Natural killer cell (primary cell): ENCODE measurements at regions not wholly inside any gene's neighbourhood (a gene's known extent, or its start where the extent isn't known, plus 50 kb on each side); places are given as distances from the start of the nearest gene placed in this dataset.

Experiments
- ATAC-seq, 3 donors: fragments of 150-1000 bp in 2 of 3; fragments of 200-7000 bp in 1 of 3; cut with Tn5 transposase; 1 replicate in 1 of 3; 2 replicates in 2 of 3; pipeline ENCODE4 v1.10.0; 2021; ENCODE audit warnings: mild to moderate bottlenecking in 2 of 3, moderate library complexity in 2 of 3
- DNase-seq, 2 donors: peaks; one replicate each; pipeline versions ENCODE4 v3.0.0 to v3.0.0-alpha.2; 2013 to 2021; ENCODE audit warnings: mixed read lengths in 1 of 2
- H3K27ac ChIP-seq: one replicate; pipeline ENCODE4 v1.5.1; 2013; ENCODE audit warnings: mild to moderate bottlenecking, low read length
- H3K27me3 ChIP-seq: one replicate; pipeline ENCODE4 v1.6.1; 2013; ENCODE audit warnings: low read length; ENCODE audit not compliant: control insufficient read depth, insufficient read depth
- H3K36me3 ChIP-seq: one replicate; pipeline ENCODE4 v1.6.1; 2013; ENCODE audit warnings: low read length; ENCODE audit not compliant: control insufficient read depth, insufficient read depth
- H3K4me1 ChIP-seq: one replicate; pipeline ENCODE4 v1.6.1; 2013; ENCODE audit warnings: low read length; ENCODE audit not compliant: control insufficient read depth, insufficient read depth
- H3K4me3 ChIP-seq: one replicate; pipeline ENCODE4 v1.5.1; 2013; ENCODE audit warnings: low read length
- H3K9me3 ChIP-seq: one replicate; pipeline ENCODE4 v1.6.1; 2013; ENCODE audit warnings: low read length; ENCODE audit not compliant: control insufficient read depth, insufficient read depth
- H3K27ac Mint-ChIP-seq, 2 donors: one replicate each; pipeline ENCODE4 v1.8.0; 2022; ENCODE audit warnings: mild to moderate bottlenecking in 2 of 2, mixed read lengths in 2 of 2, moderate library complexity in 1 of 2
- H3K27me3 Mint-ChIP-seq, 2 donors: one replicate each; pipeline ENCODE4 v1.8.0; 2022; ENCODE audit warnings: low read depth in 2 of 2, mixed read lengths in 2 of 2
- H3K36me3 Mint-ChIP-seq: one replicate; pipeline ENCODE4 v1.8.0; 2022; ENCODE audit warnings: mixed read lengths
- H3K4me1 Mint-ChIP-seq, 2 donors: one replicate each; pipeline ENCODE4 v1.8.0; 2022; ENCODE audit warnings: mixed read lengths in 2 of 2
- H3K4me3 Mint-ChIP-seq: one replicate; pipeline ENCODE4 v1.8.0; 2022; ENCODE audit warnings: mild to moderate bottlenecking, moderate library complexity, mixed read lengths
- H3K9me3 Mint-ChIP-seq, 2 donors: one replicate each; pipeline ENCODE4 v1.8.0; 2022; ENCODE audit warnings: mixed read lengths in 2 of 2
- WGBS: methylation state at CpG from one replicate; pipeline ENCODE4 v1.1.7; 2013; ENCODE audit warnings: missing lambda C conversion rate; ENCODE audit not compliant: insufficient coverage; 5-methylcytosine and 5-hydroxymethylcytosine counted together
- intact Hi-C: fragments of 100-400 bp; cut with micrococcal nuclease; formaldehyde crosslinking; loops from one replicate; pipeline ENCODE4 v1.14.2; 2022
- TF ChIP-seq, protein P1 (sequence below): fragments of 200-600 bp; IDR thresholded peaks from one replicate; pipeline ENCODE4 v1.8.0; 2022; ENCODE audit warnings: antibody characterized with exemption

DNA sequence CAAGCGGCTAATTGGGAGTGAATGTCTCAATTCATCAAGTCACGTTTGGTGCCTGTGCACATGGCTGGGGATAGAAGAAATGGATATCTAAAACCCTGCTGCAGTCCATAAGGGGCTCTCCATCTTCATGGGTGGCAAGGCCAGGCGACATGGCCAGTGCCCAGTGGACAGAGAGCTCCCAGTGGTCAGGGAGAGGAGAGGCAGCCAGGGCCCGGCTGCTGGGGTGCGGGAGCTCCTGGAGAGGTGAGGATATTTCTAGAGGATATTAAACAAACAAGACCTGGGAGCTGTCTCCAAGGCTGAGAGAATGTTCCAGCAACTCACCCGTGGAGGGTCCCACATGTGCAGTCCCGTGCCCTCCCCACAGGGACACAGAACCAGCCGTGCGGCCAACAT lies 368.8 kb upstream of the C1orf174 start:
- no peak overlapping the region for H3K4me3 Mint-ChIP-seq
- H3K27me3 ChIP-seq, result no peaks in the 10 kb centered on the region
- no peak overlapping the region for H3K4me3 ChIP-seq
- TF ChIP-seq, protein P1, sequence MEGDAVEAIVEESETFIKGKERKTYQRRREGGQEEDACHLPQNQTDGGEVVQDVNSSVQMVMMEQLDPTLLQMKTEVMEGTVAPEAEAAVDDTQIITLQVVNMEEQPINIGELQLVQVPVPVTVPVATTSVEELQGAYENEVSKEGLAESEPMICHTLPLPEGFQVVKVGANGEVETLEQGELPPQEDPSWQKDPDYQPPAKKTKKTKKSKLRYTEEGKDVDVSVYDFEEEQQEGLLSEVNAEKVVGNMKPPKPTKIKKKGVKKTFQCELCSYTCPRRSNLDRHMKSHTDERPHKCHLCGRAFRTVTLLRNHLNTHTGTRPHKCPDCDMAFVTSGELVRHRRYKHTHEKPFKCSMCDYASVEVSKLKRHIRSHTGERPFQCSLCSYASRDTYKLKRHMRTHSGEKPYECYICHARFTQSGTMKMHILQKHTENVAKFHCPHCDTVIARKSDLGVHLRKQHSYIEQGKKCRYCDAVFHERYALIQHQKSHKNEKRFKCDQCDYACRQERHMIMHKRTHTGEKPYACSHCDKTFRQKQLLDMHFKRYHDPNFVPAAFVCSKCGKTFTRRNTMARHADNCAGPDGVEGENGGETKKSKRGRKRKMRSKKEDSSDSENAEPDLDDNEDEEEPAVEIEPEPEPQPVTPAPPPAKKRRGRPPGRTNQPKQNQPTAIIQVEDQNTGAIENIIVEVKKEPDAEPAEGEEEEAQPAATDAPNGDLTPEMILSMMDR, result no peak
- H3K36me3 ChIP-seq, result no peaks in the 10 kb centered on the region
- 83% methylated on average over 9 of the region's 9 CpGs for WGBS
- H3K9me3 Mint-ChIP-seq, result no peaks in the 10 kb centered on the region
- H3K36me3 Mint-ChIP-seq, result no peaks in the 10 kb centered on the region
- peaks cover 0 to 4% of the 10 kb centered on the region in 2 donors for H3K27me3 Mint-ChIP-seq
- no peak overlapping the region for H3K27ac ChIP-seq
- no peak for DNase-seq
- no peak for ATAC-seq
- intact Hi-C loops, result no loop called here
- no peaks in the 10 kb centered on the region for H3K9me3 ChIP-seq
- no peak overlapping the region for H3K27ac Mint-ChIP-seq
- peaks cover 0 to 5% of the 10 kb centered on the region in 2 donors for H3K4me1 Mint-ChIP-seq
- H3K4me1 ChIP-seq, result no peaks in the 10 kb centered on the region

DNA sequence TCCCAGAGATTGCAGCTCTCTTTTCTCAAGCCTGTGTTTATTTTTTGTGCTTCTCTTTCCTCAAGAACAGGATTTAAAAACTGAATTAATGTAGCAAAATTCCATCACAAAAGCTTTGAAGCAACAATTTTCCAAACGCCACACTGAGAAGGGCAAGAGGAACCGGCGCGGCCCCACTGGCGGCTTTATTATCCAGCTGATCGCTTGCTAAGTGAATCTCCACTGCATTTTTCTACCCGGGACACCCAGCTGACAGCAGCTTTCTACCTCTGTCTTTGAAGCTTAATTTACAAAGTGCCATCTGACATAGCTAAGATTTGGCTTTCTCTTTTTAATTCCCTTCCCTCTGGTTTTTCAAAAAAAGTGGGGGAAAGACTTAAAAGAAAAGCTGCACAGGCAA lies 369.3 kb upstream of the C1orf174 start:
- H3K27me3 Mint-ChIP-seq, result peaks cover 0 to 2% of the 10 kb centered on the region in 2 donors
- intact Hi-C loops, result no loop called here
- 85% methylated on average over 7 of the region's 7 CpGs for WGBS
- peaks cover 0 to 5% of the 10 kb centered on the region in 2 donors for H3K4me1 Mint-ChIP-seq
- H3K4me3 Mint-ChIP-seq, result no peak overlapping the region
- no peaks in the 10 kb centered on the region for H3K27me3 ChIP-seq
- H3K27ac Mint-ChIP-seq, result no peak overlapping the region
- no peaks in the 10 kb centered on the region for H3K4me1 ChIP-seq
- no peaks in the 10 kb centered on the region for H3K36me3 Mint-ChIP-seq
- TF ChIP-seq, protein P1, result no peak
- ATAC-seq (no peak), DNase-seq (no peak)
- H3K27ac ChIP-seq, result no peak overlapping the region
- no peaks in the 10 kb centered on the region for H3K36me3 ChIP-seq
- no peaks in the 10 kb centered on the region for H3K9me3 Mint-ChIP-seq
- no peaks in the 10 kb centered on the region for H3K9me3 ChIP-seq
- no peak overlapping the region for H3K4me3 ChIP-seq

DNA sequence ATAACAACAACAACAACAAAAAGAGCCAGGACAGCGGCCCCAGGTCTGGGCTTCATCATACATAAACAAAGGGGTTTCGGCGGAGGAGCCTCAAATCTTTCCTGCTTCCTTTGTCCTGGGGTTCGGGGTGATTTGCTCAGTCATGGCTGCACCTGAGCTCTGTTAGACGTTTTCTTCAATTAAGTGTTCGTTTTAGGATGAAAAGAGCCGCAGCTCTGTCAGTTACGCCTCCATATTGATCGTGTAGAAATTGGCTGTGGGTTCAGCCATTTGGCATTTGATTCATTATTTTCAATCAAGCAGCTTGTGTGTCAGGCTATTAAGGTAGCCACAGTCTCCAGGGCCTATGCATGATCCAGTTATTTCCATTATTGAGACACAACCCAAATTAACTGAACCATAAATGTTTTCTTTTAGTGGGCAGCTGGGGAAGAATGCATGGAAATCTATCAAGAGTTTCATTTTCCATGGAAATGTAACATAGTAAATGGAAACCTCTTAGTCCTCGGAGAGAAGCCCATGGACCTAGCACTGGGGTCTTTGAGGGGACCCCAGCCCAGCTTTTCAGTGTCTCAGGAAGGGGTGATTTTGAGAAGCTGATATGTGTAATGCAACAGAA lies 370.0 kb upstream of the C1orf174 start:
- intact Hi-C loops, result no loop called here
- H3K36me3 Mint-ChIP-seq, result no peaks in the 10 kb centered on the region
- Histone ChIP-seq H3K4me3 (no peak overlapping the region), H3K9me3 (peaks cover 1% of the 10 kb centered on the region), H3K27me3 (no peaks in the 10 kb centered on the region), H3K36me3 (no peaks in the 10 kb centered on the region), H3K4me1 (no peaks in the 10 kb centered on the region), H3K27ac (no peak overlapping the region)
- TF ChIP-seq, protein P1, result no peak
- H3K9me3 Mint-ChIP-seq, result no peaks in the 10 kb centered on the region
- ATAC-seq (no peak), DNase-seq (no peak)
- peaks cover 0 to 5% of the 10 kb centered on the region in 2 donors for H3K4me1 Mint-ChIP-seq
- WGBS, result 86% methylated on average over 10 of the region's 10 CpGs
- no peaks in the 10 kb centered on the region for H3K27me3 Mint-ChIP-seq
- no peak overlapping the region for H3K27ac Mint-ChIP-seq
- H3K4me3 Mint-ChIP-seq, result no peak overlapping the region
